ENCODE measurements at regions not wholly inside any gene's neighbourhood (a gene's known extent, or its start where the extent isn't known, plus 50 kb on each side); places are given as distances from the start of the nearest gene placed in this dataset.

- Mint-ChIP-seq H3K9me3 (peaks cover 0 to 4% of the 10 kb centered on the region in 2 donors), H3K4me1 (ENCODE audit: low read depth in 2 of 2) (no peaks in the 10 kb centered on the region), H3K4me3 (no peak overlapping the region), H3K27ac (no peak overlapping the region), H3K27me3 (no peaks in the 10 kb centered on the region), H3K36me3 (ENCODE audit: insufficient read depth) (no peaks in the 10 kb centered on the region)
- no peak for DNase-seq
- no peak for ATAC-seq (replicated peaks)
These were observed 354.9 kb downstream of the GPAT3 start for GRCh38 chr4:83890816-83891215.

- no peak overlapping the region for H3K27ac Mint-ChIP-seq
- H3K4me3 Mint-ChIP-seq, result no peak overlapping the region
- peaks cover 0 to 3% of the 10 kb centered on the region in 2 donors for H3K9me3 Mint-ChIP-seq
- H3K27me3 Mint-ChIP-seq, result no peaks in the 10 kb centered on the region
- DNase-seq, result no peak
- H3K4me1 Mint-ChIP-seq (ENCODE audit: low read depth in 2 of 2), result no peaks in the 10 kb centered on the region
- no peak for ATAC-seq (replicated peaks)
- no peaks in the 10 kb centered on the region for H3K36me3 Mint-ChIP-seq (ENCODE audit: insufficient read depth)
These were observed 354.3 kb downstream of the GPAT3 start for GRCh38 chr4:83890231-83890630.

DNA sequence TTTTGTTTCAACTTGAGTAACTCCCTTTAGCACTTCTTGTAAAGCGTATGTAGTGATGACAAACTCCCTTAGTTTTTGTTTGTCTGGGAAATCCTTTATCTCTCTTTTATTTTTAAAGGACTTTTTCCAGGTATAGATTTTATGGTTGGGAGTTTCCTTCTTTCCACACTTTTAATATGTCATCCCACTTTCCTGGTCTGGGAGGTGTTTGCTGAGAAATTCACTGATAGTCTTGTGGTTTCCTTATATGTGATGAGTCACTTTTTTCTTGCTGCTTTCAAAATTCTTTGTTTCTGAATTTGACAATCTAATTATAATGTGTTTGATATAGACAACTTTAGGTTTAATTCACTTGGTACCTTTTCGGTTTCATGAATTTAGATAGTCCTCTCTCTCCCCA lies 353.9 kb downstream of the GPAT3 start:
- H3K27me3 Mint-ChIP-seq, result no peaks in the 10 kb centered on the region
- no peak overlapping the region for H3K4me3 Mint-ChIP-seq
- peaks cover 0 to 1% of the 10 kb centered on the region in 2 donors for H3K9me3 Mint-ChIP-seq
- H3K4me1 Mint-ChIP-seq (ENCODE audit: low read depth in 2 of 2), result no peaks in the 10 kb centered on the region
- DNase-seq (no peak), ATAC-seq (replicated peaks) (no peak)
- no peak overlapping the region for H3K27ac Mint-ChIP-seq
- no peaks in the 10 kb centered on the region for H3K36me3 Mint-ChIP-seq (ENCODE audit: insufficient read depth)

DNA sequence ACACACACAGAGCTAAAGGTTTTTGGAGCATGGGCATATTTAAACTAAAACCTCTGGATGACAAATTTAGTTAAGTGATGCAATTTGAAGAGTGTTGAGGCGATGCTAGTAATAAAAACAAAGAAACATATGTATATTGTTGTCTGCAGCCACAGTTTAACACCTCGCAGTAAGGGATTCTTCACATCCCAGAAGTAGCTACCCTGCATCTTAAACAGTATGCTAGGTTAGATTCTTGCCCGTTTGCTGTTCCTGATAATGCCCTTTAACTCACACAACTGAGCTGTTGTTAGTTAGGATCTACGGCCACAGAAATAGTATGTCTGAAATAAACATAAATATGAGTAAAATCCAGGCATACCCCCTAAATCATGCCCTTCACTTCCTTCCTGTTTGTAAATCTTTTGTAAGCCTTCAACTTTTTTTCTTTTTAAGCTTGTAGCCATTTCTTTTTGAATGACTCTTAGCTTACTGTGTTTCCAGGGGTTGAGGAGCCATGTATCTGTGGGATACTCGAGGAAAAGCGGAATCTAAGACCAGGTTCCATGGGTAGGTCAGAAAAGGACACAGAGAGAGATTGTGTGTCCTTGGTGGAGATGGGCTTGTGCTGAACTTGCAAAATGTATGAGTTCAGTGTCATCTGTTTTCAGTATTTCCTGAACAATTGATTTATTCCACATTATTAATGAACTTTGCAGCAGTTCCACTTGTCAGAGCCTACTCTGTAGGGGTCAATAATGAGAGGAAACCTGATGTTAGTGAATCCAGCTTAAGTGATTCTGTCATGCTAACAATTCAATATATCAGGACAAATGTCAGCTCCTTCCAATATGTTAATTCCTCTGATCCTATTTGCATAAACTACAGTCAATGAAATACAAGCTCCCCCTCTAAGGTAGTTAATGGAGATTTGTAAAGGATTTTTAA lies 349.6 kb downstream of the GPAT3 start:
- H3K9me3 Mint-ChIP-seq, result no peaks in the 10 kb centered on the region
- no peaks in the 10 kb centered on the region for H3K36me3 Mint-ChIP-seq (ENCODE audit: insufficient read depth)
- H3K4me1 Mint-ChIP-seq (ENCODE audit: low read depth in 2 of 2), result no peaks in the 10 kb centered on the region
- no peak for ATAC-seq (replicated peaks)
- no peak overlapping the region for H3K27ac Mint-ChIP-seq
- H3K4me3 Mint-ChIP-seq, result no peak overlapping the region
- no peaks in the 10 kb centered on the region for H3K27me3 Mint-ChIP-seq
- DNase-seq, result no peak

- H3K27ac Mint-ChIP-seq, result no peak overlapping the region
- no peak overlapping the region for H3K4me3 Mint-ChIP-seq
- H3K36me3 Mint-ChIP-seq (ENCODE audit: insufficient read depth), result no peaks in the 10 kb centered on the region
These were observed 340.1 kb downstream of the GPAT3 start for GRCh38 chr4:83876047-83876446.

GRCh38 chr4:83875437-83875836 lies 339.5 kb downstream of the GPAT3 start:
- H3K27me3 Mint-ChIP-seq, result peaks cover 0 to 14% of the 10 kb centered on the region in 2 donors
- no peaks in the 10 kb centered on the region for H3K36me3 Mint-ChIP-seq (ENCODE audit: insufficient read depth)
- H3K4me3 Mint-ChIP-seq, result no peak overlapping the region
- ATAC-seq (replicated peaks) (no peak), DNase-seq (no peak)
- H3K9me3 Mint-ChIP-seq, result peaks cover 0 to 3% of the 10 kb centered on the region in 2 donors
- H3K4me1 Mint-ChIP-seq (ENCODE audit: low read depth in 2 of 2), result no peaks in the 10 kb centered on the region
- H3K27ac Mint-ChIP-seq, result no peak overlapping the region

More at GRCh38 chr4:83876047-83876446, 340.1 kb downstream of the GPAT3 start:
- no peak for ATAC-seq (replicated peaks)
- no peak for DNase-seq
- no peaks in the 10 kb centered on the region for H3K4me1 Mint-ChIP-seq (ENCODE audit: low read depth in 2 of 2)
- peaks cover 0 to 14% of the 10 kb centered on the region in 2 donors for H3K27me3 Mint-ChIP-seq
- H3K9me3 Mint-ChIP-seq, result peaks cover 0 to 3% of the 10 kb centered on the region in 2 donors

DNA sequence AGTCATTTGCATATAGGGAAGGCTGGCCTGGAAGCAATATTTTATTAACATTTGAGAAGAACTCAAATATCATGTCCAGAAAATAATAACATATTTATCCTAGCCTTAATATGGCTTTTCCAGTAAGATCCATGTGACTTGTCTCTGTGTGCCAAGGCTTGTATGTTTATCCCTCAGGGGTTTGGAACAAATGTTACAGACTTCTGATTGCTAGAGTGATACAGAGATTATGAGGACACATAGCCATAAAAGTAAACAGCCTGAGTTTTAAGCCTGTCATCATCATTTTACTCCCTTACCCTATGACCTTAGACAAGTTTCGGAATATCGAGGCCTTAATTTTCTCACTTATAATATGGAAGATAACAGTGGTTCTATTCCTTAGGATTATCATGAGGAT lies 338.1 kb downstream of the GPAT3 start:
- Mint-ChIP-seq H3K27ac (no peak overlapping the region), H3K4me3 (no peak overlapping the region), H3K36me3 (ENCODE audit: insufficient read depth) (no peaks in the 10 kb centered on the region), H3K27me3 (peaks cover 0 to 14% of the 10 kb centered on the region in 2 donors), H3K9me3 (peaks cover 0 to 3% of the 10 kb centered on the region in 2 donors), H3K4me1 (ENCODE audit: low read depth in 2 of 2) (no peaks in the 10 kb centered on the region)
- no peak for ATAC-seq (replicated peaks)
- DNase-seq, result no peak

- no peaks in the 10 kb centered on the region for H3K36me3 Mint-ChIP-seq (ENCODE audit: insufficient read depth)
- no peak overlapping the region for H3K27ac Mint-ChIP-seq
- DNase-seq, result no peak
- peaks cover 0 to 11% of the 10 kb centered on the region in 2 donors for H3K27me3 Mint-ChIP-seq
- H3K4me1 Mint-ChIP-seq (ENCODE audit: low read depth in 2 of 2), result no peaks in the 10 kb centered on the region
- ATAC-seq (replicated peaks), result no peak
- no peak overlapping the region for H3K4me3 Mint-ChIP-seq
- H3K9me3 Mint-ChIP-seq, result no peaks in the 10 kb centered on the region
These were observed 334.5 kb downstream of the GPAT3 start for GRCh38 chr4:83870328-83870950.

- H3K36me3 Mint-ChIP-seq (ENCODE audit: insufficient read depth), result no peaks in the 10 kb centered on the region
- H3K27me3 Mint-ChIP-seq, result no peaks in the 10 kb centered on the region
- DNase-seq, result no peak
- ATAC-seq (replicated peaks), result no peak
- no peak overlapping the region for H3K4me3 Mint-ChIP-seq
- H3K9me3 Mint-ChIP-seq, result no peaks in the 10 kb centered on the region
- H3K27ac Mint-ChIP-seq, result no peak overlapping the region
- no peaks in the 10 kb centered on the region for H3K4me1 Mint-ChIP-seq (ENCODE audit: low read depth in 2 of 2)
These were observed 331.1 kb downstream of the GPAT3 start for GRCh38 chr4:83866834-83867621.

- Mint-ChIP-seq H3K9me3 (no peaks in the 10 kb centered on the region), H3K27ac (no peak overlapping the region), H3K4me1 (ENCODE audit: low read depth in 2 of 2) (no peaks in the 10 kb centered on the region), H3K27me3 (no peaks in the 10 kb centered on the region), H3K4me3 (no peak overlapping the region), H3K36me3 (ENCODE audit: insufficient read depth) (no peaks in the 10 kb centered on the region)
- DNase-seq, result no peak
- ATAC-seq (replicated peaks), result no peak
These were observed 329.7 kb downstream of the GPAT3 start for GRCh38 chr4:83865417-83866150.

- Mint-ChIP-seq H3K4me3 (no peak overlapping the region), H3K4me1 (ENCODE audit: low read depth in 2 of 2) (no peaks in the 10 kb centered on the region), H3K9me3 (peaks cover 0 to 3% of the 10 kb centered on the region in 2 donors), H3K36me3 (ENCODE audit: insufficient read depth) (no peaks in the 10 kb centered on the region), H3K27ac (no peak overlapping the region), H3K27me3 (no peaks in the 10 kb centered on the region)
- DNase-seq, result no peak
- ATAC-seq (replicated peaks), result no peak
These were observed 328.3 kb downstream of the GPAT3 start for GRCh38 chr4:83864097-83864817.

- no peak overlapping the region for H3K27ac Mint-ChIP-seq
- no peak overlapping the region for H3K4me3 Mint-ChIP-seq
- H3K4me1 Mint-ChIP-seq (ENCODE audit: low read depth in 2 of 2), result no peaks in the 10 kb centered on the region
- DNase-seq (no peak), ATAC-seq (replicated peaks) (no peak)
- peaks cover 0 to 3% of the 10 kb centered on the region in 2 donors for H3K9me3 Mint-ChIP-seq
- no peaks in the 10 kb centered on the region for H3K36me3 Mint-ChIP-seq (ENCODE audit: insufficient read depth)
- H3K27me3 Mint-ChIP-seq, result no peaks in the 10 kb centered on the region
These were observed 326.6 kb downstream of the GPAT3 start for GRCh38 chr4:83862471-83862870.
